IMR-90 (cell line): ENCODE measurements at regions not wholly inside any gene's neighbourhood (a gene's known extent, or its start where the extent isn't known, plus 50 kb on each side); places are given as distances from the start of the nearest gene placed in this dataset.

ENCODE experiments used
- ATAC-seq: fragments of 200-7000 bp; cut with Tn5 transposase; 2 replicates; pipeline ENCODE4 v1.9.1; 2020; ENCODE audit warnings: low read depth, mild to moderate bottlenecking, moderate library complexity
- BruUV-seq: library from RNA; stranded (reverse); fragments of 400-500 nt; replicated peaks from 2 replicates; lab custom pipeline; 2021; lab: Mats Ljungman, UMichigan
- CTCF ChIA-PET: fragments of 300-600 bp; formaldehyde crosslinking; extraction: SDS; loops from one replicate; lab custom pipeline; 2021; ENCODE audit warnings: antibody characterized with exemption; lab: Yijun Ruan, JAX
- POLR2A ChIA-PET: fragments of 300-600 bp; sonication (Branson Sonifier 250); formaldehyde crosslinking; loops from one replicate; lab custom pipeline; 2022; ENCODE audit warnings: antibody characterized with exemption; ENCODE audit not compliant: unreplicated experiment; lab: Charles Lee
- DNase-seq: peaks from one replicate; pipeline ENCODE4 v3.0.0; 2013
- H2AFZ ChIP-seq: replicated peaks from 2 replicates; pipeline ENCODE3; 2013; ENCODE audit warnings: low read length, mild to moderate bottlenecking; ENCODE audit not compliant: poor library complexity
- H2AK5ac ChIP-seq: 2 replicates; pipeline ENCODE4 v1.6.1; 2013; ENCODE audit warnings: low read depth, low read length, inconsistent platforms
- H2AK9ac ChIP-seq: replicated peaks from 2 replicates; pipeline ENCODE3; 2013; ENCODE audit warnings: mild to moderate bottlenecking, low read depth, low read length, moderate library complexity; ENCODE audit not compliant: poor library complexity
- H2BK120ac ChIP-seq: 2 replicates; pipeline ENCODE4 v1.6.1; 2013; ENCODE audit warnings: low read depth, low read length, inconsistent platforms
- H2BK15ac ChIP-seq: 3 replicates; pipeline ENCODE4 v1.6.1; 2013; ENCODE audit warnings: low read depth, low read length, inconsistent platforms
- H2BK20ac ChIP-seq: 2 replicates; pipeline ENCODE4 v1.6.1; 2013; ENCODE audit warnings: low read depth, mild to moderate bottlenecking, inconsistent platforms, low read length, moderate library complexity
- H2BK5ac ChIP-seq: 2 replicates; pipeline ENCODE4 v1.6.1; 2013; ENCODE audit warnings: mild to moderate bottlenecking, low read depth, low read length, inconsistent platforms; ENCODE audit not compliant: poor library complexity, severe bottlenecking
- H3K14ac ChIP-seq: replicated peaks from 2 replicates; pipeline ENCODE4 v1.6.1; 2013; ENCODE audit warnings: low read depth, low read length, inconsistent platforms
- H3K18ac ChIP-seq: 2 replicates; pipeline ENCODE4 v1.6.1; 2013; ENCODE audit warnings: low read depth, low read length, control low read depth
- H3K23ac ChIP-seq: 2 replicates; pipeline ENCODE4 v1.6.1; 2013; ENCODE audit warnings: low read depth, low read length, inconsistent platforms
- H3K27ac ChIP-seq: 2 replicates; pipeline ENCODE4 v1.5.1; 2013; ENCODE audit warnings: mild to moderate bottlenecking, control low read depth, low read length; ENCODE audit not compliant: insufficient read depth
- H3K27me3 ChIP-seq: 2 replicates; pipeline ENCODE4 v1.6.1; 2013; ENCODE audit warnings: low read length; ENCODE audit not compliant: control insufficient read depth, insufficient read depth
- H3K36me3 ChIP-seq: 2 replicates; pipeline ENCODE4 v1.6.1; 2013; ENCODE audit warnings: low read length, mixed read lengths; ENCODE audit not compliant: control insufficient read depth, insufficient read depth
- H3K4ac ChIP-seq: 2 replicates; pipeline ENCODE4 v1.6.1; 2013; ENCODE audit warnings: low read depth, low read length, inconsistent platforms
- H3K4me1 ChIP-seq: 2 replicates; pipeline ENCODE4 v1.6.1; 2013; ENCODE audit warnings: low read length, mixed read lengths; ENCODE audit not compliant: control insufficient read depth, insufficient read depth
- H3K4me2 ChIP-seq: 2 replicates; pipeline ENCODE4 v1.6.1; 2013; ENCODE audit warnings: low read depth, mild to moderate bottlenecking, control low read depth, low read length, moderate library complexity
- H3K4me3 ChIP-seq: 2 replicates; pipeline ENCODE4 v1.5.1; 2013; ENCODE audit warnings: low read depth, mild to moderate bottlenecking, control low read depth, low read length, moderate library complexity; ENCODE audit not compliant: insufficient read depth
- H3K56ac ChIP-seq: 2 replicates; pipeline ENCODE4 v1.6.1; 2013; ENCODE audit warnings: low read length, inconsistent platforms; ENCODE audit not compliant: insufficient read depth; ENCODE audit errors: extremely low read depth
- H3K79me1 ChIP-seq, 2 experiments: 2 replicates each; pipeline ENCODE4 v1.6.1; 2013; ENCODE audit warnings: low read length in 2 of 2, inconsistent platforms in 1 of 2, low read depth in 1 of 2
- H3K9ac ChIP-seq: 2 replicates; pipeline ENCODE4 v1.6.1; 2013; ENCODE audit warnings: low read depth, low read length, control low read depth
- H3K9me1 ChIP-seq: 2 replicates; pipeline ENCODE4 v1.6.1; 2013; ENCODE audit warnings: low read length, inconsistent platforms; ENCODE audit not compliant: insufficient read depth
- H3K9me3 ChIP-seq: 2 replicates; pipeline ENCODE4 v1.6.1; 2013; ENCODE audit warnings: low read length; ENCODE audit not compliant: control insufficient read depth, insufficient read depth
- H4K20me1 ChIP-seq: 2 replicates; pipeline ENCODE4 v1.6.1; 2013; ENCODE audit warnings: low read length, inconsistent platforms; ENCODE audit not compliant: insufficient read depth
- H4K5ac ChIP-seq: 2 replicates; pipeline ENCODE4 v1.6.1; 2013; ENCODE audit warnings: mild to moderate bottlenecking, low read depth, low read length, control low read depth
- H4K8ac ChIP-seq, 2 experiments: 2 replicates each; pipeline ENCODE4 v1.6.1; 2013; ENCODE audit warnings: low read depth in 2 of 2, low read length in 2 of 2, control low read depth in 1 of 2, inconsistent platforms in 1 of 2
- H4K91ac ChIP-seq: 2 replicates; pipeline ENCODE4 v1.6.1; 2013; ENCODE audit warnings: low read depth, low read length, inconsistent platforms; ENCODE audit not compliant: insufficient read depth
- BHLHE40 ChIP-seq: fragments of 150-350 bp; IDR thresholded peaks from 2 replicates; pipeline ENCODE4 v1.6.1; 2016; ENCODE audit warnings: mild to moderate bottlenecking, low read depth, low read length
- CHD1 ChIP-seq: IDR thresholded peaks from 2 replicates; pipeline ENCODE4 v1.6.1; 2012; ENCODE audit warnings: low read depth, low read length, improper control_type of control experiment
- CTCF ChIP-seq: conservative IDR thresholded peaks from 2 replicates; pipeline ENCODE4 v1.5.1; 2012; ENCODE audit warnings: mild to moderate bottlenecking, low read depth, low read length, improper control_type of control experiment
- ELK1 ChIP-seq: fragments of 150-350 bp; IDR thresholded peaks from 2 replicates; pipeline ENCODE4 v1.6.1; 2016; ENCODE audit warnings: low read depth, mild to moderate bottlenecking, low read length, moderate library complexity, borderline replicate concordance
- FOS ChIP-seq: fragments of 150-350 bp; IDR thresholded peaks from 2 replicates; pipeline ENCODE4 v1.6.1; 2016; ENCODE audit warnings: low read depth, low read length
- MAFK ChIP-seq: IDR thresholded peaks from 2 replicates; pipeline ENCODE4 v1.6.1; 2012; ENCODE audit warnings: low read depth, low read length, improper control_type of control experiment
- MAZ ChIP-seq: IDR thresholded peaks from 2 replicates; pipeline ENCODE4 v1.6.1; 2012; ENCODE audit warnings: low read depth, mild to moderate bottlenecking, low read length, improper control_type of control experiment, moderate library complexity, borderline replicate concordance
- MXI1 ChIP-seq: IDR thresholded peaks from 2 replicates; pipeline ENCODE4 v1.6.1; 2012; ENCODE audit warnings: low read depth, mild to moderate bottlenecking, low read length, moderate library complexity, borderline replicate concordance
- NFE2L2 ChIP-seq: fragments of 150-350 bp; IDR thresholded peaks from 2 replicates; pipeline ENCODE4 v1.6.1; 2016; ENCODE audit warnings: low read depth, mild to moderate bottlenecking, low read length
- POLR2A ChIP-seq: IDR thresholded peaks from 2 replicates; pipeline ENCODE4 v1.6.1; 2012; ENCODE audit warnings: mild to moderate bottlenecking, low read depth, low read length
- RAD21 ChIP-seq: IDR thresholded peaks from 2 replicates; pipeline ENCODE4 v1.6.1; 2012; ENCODE audit warnings: low read length, improper control_type of control experiment
- RCOR1 ChIP-seq: IDR thresholded peaks from 2 replicates; pipeline ENCODE4 v1.6.1; 2012; ENCODE audit warnings: mild to moderate bottlenecking, low read length, improper control_type of control experiment; ENCODE audit not compliant: insufficient replicate concordance
- RFX5 ChIP-seq: IDR thresholded peaks from 2 replicates; pipeline ENCODE4 v1.8.0; 2012; ENCODE audit warnings: low read depth, mild to moderate bottlenecking, low read length, moderate library complexity
- SMC3 ChIP-seq: fragments of 150-350 bp; IDR thresholded peaks from 2 replicates; pipeline ENCODE4 v1.6.1; 2016; ENCODE audit warnings: low read depth, mild to moderate bottlenecking, antibody characterized with exemption, low read length, moderate library complexity
- USF2 ChIP-seq: fragments of 150-350 bp; IDR thresholded peaks from 2 replicates; pipeline ENCODE4 v1.6.1; 2017; ENCODE audit warnings: mild to moderate bottlenecking, antibody characterized with exemption, low read length, low read depth
- WGBS, 2 experiments: methylation state at CpG; one replicate each; pipeline versions ENCODE4 v1.1.5 to v1.1.7; 2013; ENCODE audit warnings: missing lambda C conversion rate in 2 of 2; ENCODE audit not compliant: insufficient read length in 1 of 2; ENCODE audit errors: extremely low coverage in 2 of 2; 5-methylcytosine and 5-hydroxymethylcytosine counted together
- dilution Hi-C: fragments of 300-500 bp; cut with HindIII; formaldehyde crosslinking; loops from one replicate; pipeline ENCODE4 v1.14.3; 2018; ENCODE audit warnings: low sequenced_read_pairs; ENCODE audit not compliant: unreplicated experiment
- in situ Hi-C: fragments of 300-500 bp; cut with MboI; formaldehyde crosslinking; loops from 3 replicates; pipeline ENCODE4 v1.14.3; 2019; ENCODE audit warnings: low sequenced_read_pairs, inconsistent platforms, mixed read lengths
- intact Hi-C: fragments of 100-400 bp; cut with micrococcal nuclease; formaldehyde crosslinking; loops from 2 replicates; pipeline ENCODE4 v1.10.0; 2022

- no peak overlapping the region for H2AFZ ChIP-seq
- no peak overlapping the region for H3K14ac ChIP-seq
- no peaks in the 10 kb centered on the region for H3K79me1 ChIP-seq
- intact Hi-C loops (no loop called here), in situ Hi-C loops (no loop called here), dilution Hi-C loops (no loop called here)
- H3K9me1 ChIP-seq = no peaks in the 10 kb centered on the region
- no peak overlapping the region for H2AK9ac ChIP-seq
- H4K20me1 ChIP-seq = no peaks in the 10 kb centered on the region
- ChIA-PET CTCF (no interaction called here), POLR2A (no interaction called here)
- no peak for ATAC-seq
- H3K56ac ChIP-seq = no peak overlapping the region
- H4K91ac ChIP-seq = no peak overlapping the region
- no peak overlapping the region for H3K27ac ChIP-seq
- H4K8ac ChIP-seq = no peak overlapping the region
- no peak overlapping the region for H3K4me3 ChIP-seq
- H4K5ac ChIP-seq = no peak overlapping the region
- no peak overlapping the region for H3K23ac ChIP-seq
- H3K27me3 ChIP-seq = no peaks in the 10 kb centered on the region
- H3K36me3 ChIP-seq = no peaks in the 10 kb centered on the region
- H3K9ac ChIP-seq = no peak overlapping the region
- no peaks in the 10 kb centered on the region for H3K9me3 ChIP-seq
- H2BK120ac ChIP-seq = no peak overlapping the region; the same call in 1 of the 2 replicates
- H3K18ac ChIP-seq = no peak overlapping the region
- no peak overlapping the region for H2BK15ac ChIP-seq
- H2BK5ac ChIP-seq = no peak overlapping the region
- H3K4ac ChIP-seq = no peak overlapping the region
- H2BK20ac ChIP-seq = no peak overlapping the region; the same call in 1 of the 2 replicates
- no peak overlapping the region for H3K4me2 ChIP-seq
- H3K4me1 ChIP-seq = peaks cover 7% of the 10 kb centered on the region; the same call in 1 of the 2 replicates
- 86% methylated on average over 8 of the region's 20 CpGs; no CpG with 5 or more reads in 1 of the 2 experiments for WGBS, 2 experiments
- no TSS peak for BruUV-seq
- peak overlapping the region; percentile 17; the same call in 1 of the 2 replicates for H2AK5ac ChIP-seq
- no peak for DNase-seq
- TF ChIP-seq FOS (no peak), MAZ (no peak), USF2 (no peak), MAFK (no peak), POLR2A (no peak), BHLHE40 (no peak), SMC3 (no peak), RAD21 (no peak), NFE2L2 (no peak), RFX5 (no peak), CHD1 (no peak), RCOR1 (no peak), CTCF (no peak), ELK1 (no peak), MXI1 (no peak)
Measured at GRCh38 chr2:238595750-238596570, 169.2 kb downstream of the ASB1 start.
